ENCODE measurements at regions not wholly inside any gene's neighbourhood (a gene's known extent, or its start where the extent isn't known, plus 50 kb on each side); places are given as distances from the start of the nearest gene placed in this dataset.

DNA sequence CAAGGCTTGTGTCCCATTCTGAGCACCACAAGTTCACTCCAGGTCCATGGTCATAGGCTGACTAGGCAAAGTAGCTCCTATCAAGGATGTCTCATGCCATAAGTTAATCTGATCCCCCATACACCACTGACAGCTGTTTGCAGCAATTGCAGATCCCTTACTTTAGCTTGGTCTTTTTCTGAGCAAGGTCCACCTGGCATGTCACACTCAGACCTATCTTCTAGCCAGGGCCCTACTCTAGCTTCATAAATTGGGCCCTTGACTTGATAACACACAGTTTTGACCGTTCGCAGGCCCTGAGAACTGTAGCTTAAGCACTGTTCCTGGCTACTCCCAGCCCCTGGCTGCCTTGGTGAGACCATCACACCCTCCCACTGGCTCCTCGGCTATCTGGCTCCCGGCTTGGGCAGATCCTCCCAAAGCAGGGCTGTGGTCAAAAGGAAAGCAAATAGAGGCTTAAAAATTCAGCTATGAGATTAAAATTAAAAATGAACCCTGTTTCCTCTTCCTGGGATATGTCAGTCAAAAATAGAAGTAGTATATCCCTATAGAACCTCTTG, 427.4 kb downstream of the RAB28 start:
- DNase-seq (ENCODE audit: low spot score), result no peak
- TF ChIP-seq ZNF219 (CRISPR knock-in tag; IDR thresholded peaks at IDR 0.05; ENCODE audit: borderline replicate concordance) (no peak), FOXJ3 (CRISPR knock-in tag; IDR thresholded peaks at IDR 0.05; ENCODE audit: borderline replicate concordance) (no peak), NFYB (CRISPR knock-in tag; conservative IDR thresholded peaks at IDR 0.05; ENCODE audit: low read depth) (no peak), PRRX2 (CRISPR knock-in tag; IDR thresholded peaks at IDR 0.05) (no peak), ATF1 (CRISPR knock-in tag; IDR thresholded peaks at IDR 0.05) (no peak), FOXP1 (CRISPR knock-in tag; IDR thresholded peaks at IDR 0.05; ENCODE audit: borderline replicate concordance) (no peak)
- TF ChIP-seq, protein P1, sequence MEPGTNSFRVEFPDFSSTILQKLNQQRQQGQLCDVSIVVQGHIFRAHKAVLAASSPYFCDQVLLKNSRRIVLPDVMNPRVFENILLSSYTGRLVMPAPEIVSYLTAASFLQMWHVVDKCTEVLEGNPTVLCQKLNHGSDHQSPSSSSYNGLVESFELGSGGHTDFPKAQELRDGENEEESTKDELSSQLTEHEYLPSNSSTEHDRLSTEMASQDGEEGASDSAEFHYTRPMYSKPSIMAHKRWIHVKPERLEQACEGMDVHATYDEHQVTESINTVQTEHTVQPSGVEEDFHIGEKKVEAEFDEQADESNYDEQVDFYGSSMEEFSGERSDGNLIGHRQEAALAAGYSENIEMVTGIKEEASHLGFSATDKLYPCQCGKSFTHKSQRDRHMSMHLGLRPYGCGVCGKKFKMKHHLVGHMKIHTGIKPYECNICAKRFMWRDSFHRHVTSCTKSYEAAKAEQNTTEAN (CRISPR knock-in tag; IDR thresholded peaks at IDR 0.05), result no peak
- Mint-ChIP-seq H3K4me1 (peaks cover 7% of the 10 kb centered on the region), H3K36me3 (no peaks in the 10 kb centered on the region), H3K9me3 (no peaks in the 10 kb centered on the region), H3K27ac (no peak overlapping the region), H3K27me3 (ENCODE audit: low read depth) (no peaks in the 10 kb centered on the region), H3K4me3 (no peak overlapping the region)
- ATAC-seq, result no peak
- CTCF ChIA-PET, result no interaction called here
- POLR2A ChIA-PET, result no interaction called here

DNA sequence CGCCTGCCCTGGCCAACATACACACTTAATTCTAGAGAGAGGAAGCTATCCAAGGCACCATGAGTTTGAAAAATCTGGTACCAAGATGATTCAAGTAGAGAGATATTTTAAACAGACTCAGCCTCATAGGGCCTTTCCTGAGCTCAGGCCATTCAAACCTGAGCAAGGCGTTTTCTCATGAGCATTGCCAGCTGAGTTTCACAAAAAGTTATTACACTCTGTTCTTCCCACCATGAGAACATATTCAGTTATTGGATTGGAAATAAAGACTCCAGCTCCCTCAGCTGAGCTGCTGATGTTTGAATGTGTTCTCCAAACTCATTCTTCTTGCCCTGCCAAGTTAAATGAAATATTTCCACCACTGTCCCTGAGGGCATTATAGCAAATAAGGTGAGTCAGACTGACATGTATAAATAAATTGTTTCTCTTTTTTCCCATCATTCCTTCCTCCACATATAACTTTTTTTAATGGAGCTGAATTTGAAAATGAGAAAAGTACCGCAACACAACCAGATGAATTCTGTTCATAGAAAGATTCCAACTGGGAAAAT, 429.6 kb downstream of the RAB28 start:
- Mint-ChIP-seq H3K9me3 (no peaks in the 10 kb centered on the region), H3K36me3 (no peaks in the 10 kb centered on the region), H3K4me1 (peaks cover 7% of the 10 kb centered on the region), H3K27ac (no peak overlapping the region), H3K4me3 (no peak overlapping the region), H3K27me3 (ENCODE audit: low read depth) (no peaks in the 10 kb centered on the region)
- TF ChIP-seq RORB (CRISPR knock-in tag; IDR thresholded peaks at IDR 0.05) (no peak), NR3C1 (CRISPR knock-in tag; conservative IDR thresholded peaks at IDR 0.05; ENCODE audit: low read depth) (no peak), IRF2 (CRISPR knock-in tag; IDR thresholded peaks at IDR 0.05; ENCODE audit: borderline replicate concordance, low read depth) (no peak)
- TF ChIP-seq, protein P2, sequence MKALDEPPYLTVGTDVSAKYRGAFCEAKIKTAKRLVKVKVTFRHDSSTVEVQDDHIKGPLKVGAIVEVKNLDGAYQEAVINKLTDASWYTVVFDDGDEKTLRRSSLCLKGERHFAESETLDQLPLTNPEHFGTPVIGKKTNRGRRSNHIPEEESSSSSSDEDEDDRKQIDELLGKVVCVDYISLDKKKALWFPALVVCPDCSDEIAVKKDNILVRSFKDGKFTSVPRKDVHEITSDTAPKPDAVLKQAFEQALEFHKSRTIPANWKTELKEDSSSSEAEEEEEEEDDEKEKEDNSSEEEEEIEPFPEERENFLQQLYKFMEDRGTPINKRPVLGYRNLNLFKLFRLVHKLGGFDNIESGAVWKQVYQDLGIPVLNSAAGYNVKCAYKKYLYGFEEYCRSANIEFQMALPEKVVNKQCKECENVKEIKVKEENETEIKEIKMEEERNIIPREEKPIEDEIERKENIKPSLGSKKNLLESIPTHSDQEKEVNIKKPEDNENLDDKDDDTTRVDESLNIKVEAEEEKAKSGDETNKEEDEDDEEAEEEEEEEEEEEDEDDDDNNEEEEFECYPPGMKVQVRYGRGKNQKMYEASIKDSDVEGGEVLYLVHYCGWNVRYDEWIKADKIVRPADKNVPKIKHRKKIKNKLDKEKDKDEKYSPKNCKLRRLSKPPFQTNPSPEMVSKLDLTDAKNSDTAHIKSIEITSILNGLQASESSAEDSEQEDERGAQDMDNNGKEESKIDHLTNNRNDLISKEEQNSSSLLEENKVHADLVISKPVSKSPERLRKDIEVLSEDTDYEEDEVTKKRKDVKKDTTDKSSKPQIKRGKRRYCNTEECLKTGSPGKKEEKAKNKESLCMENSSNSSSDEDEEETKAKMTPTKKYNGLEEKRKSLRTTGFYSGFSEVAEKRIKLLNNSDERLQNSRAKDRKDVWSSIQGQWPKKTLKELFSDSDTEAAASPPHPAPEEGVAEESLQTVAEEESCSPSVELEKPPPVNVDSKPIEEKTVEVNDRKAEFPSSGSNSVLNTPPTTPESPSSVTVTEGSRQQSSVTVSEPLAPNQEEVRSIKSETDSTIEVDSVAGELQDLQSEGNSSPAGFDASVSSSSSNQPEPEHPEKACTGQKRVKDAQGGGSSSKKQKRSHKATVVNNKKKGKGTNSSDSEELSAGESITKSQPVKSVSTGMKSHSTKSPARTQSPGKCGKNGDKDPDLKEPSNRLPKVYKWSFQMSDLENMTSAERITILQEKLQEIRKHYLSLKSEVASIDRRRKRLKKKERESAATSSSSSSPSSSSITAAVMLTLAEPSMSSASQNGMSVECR (CRISPR knock-in tag; IDR thresholded peaks at IDR 0.05; ENCODE audit: borderline replicate concordance), result no peak
- TF ChIP-seq, protein P3, sequence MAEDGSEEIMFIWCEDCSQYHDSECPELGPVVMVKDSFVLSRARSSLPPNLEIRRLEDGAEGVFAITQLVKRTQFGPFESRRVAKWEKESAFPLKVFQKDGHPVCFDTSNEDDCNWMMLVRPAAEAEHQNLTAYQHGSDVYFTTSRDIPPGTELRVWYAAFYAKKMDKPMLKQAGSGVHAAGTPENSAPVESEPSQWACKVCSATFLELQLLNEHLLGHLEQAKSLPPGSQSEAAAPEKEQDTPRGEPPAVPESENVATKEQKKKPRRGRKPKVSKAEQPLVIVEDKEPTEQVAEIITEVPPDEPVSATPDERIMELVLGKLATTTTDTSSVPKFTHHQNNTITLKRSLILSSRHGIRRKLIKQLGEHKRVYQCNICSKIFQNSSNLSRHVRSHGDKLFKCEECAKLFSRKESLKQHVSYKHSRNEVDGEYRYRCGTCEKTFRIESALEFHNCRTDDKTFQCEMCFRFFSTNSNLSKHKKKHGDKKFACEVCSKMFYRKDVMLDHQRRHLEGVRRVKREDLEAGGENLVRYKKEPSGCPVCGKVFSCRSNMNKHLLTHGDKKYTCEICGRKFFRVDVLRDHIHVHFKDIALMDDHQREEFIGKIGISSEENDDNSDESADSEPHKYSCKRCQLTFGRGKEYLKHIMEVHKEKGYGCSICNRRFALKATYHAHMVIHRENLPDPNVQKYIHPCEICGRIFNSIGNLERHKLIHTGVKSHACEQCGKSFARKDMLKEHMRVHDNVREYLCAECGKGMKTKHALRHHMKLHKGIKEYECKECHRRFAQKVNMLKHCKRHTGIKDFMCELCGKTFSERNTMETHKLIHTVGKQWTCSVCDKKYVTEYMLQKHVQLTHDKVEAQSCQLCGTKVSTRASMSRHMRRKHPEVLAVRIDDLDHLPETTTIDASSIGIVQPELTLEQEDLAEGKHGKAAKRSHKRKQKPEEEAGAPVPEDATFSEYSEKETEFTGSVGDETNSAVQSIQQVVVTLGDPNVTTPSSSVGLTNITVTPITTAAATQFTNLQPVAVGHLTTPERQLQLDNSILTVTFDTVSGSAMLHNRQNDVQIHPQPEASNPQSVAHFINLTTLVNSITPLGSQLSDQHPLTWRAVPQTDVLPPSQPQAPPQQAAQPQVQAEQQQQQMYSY (CRISPR knock-in tag; IDR thresholded peaks at IDR 0.05), result no peak
- TF ChIP-seq, protein P4, sequence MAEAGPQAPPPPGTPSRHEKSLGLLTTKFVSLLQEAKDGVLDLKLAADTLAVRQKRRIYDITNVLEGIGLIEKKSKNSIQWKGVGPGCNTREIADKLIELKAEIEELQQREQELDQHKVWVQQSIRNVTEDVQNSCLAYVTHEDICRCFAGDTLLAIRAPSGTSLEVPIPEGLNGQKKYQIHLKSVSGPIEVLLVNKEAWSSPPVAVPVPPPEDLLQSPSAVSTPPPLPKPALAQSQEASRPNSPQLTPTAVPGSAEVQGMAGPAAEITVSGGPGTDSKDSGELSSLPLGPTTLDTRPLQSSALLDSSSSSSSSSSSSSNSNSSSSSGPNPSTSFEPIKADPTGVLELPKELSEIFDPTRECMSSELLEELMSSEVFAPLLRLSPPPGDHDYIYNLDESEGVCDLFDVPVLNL (CRISPR knock-in tag; IDR thresholded peaks at IDR 0.05; ENCODE audit: borderline replicate concordance, low read depth), result no peak
- POLR2A ChIA-PET, result no interaction called here
- ATAC-seq (no peak), DNase-seq (ENCODE audit: low spot score) (no peak)
- CTCF ChIA-PET, result interaction anchor here (0.5 to 0.9 kb wide), 2 partner anchors 202 to 331 kb away, joined by 3 read pairs; no protein-coding TSS in a partner anchor
